Liver (tissue), 8 donors: ENCODE measurements at regions not wholly inside any gene's neighbourhood (a gene's known extent, or its start where the extent isn't known, plus 50 kb on each side); places are given as distances from the start of the nearest gene placed in this dataset.

Experiments
- DNase-seq: peaks from one replicate; pipeline ENCODE4 v3.0.0-alpha.2; 2017; ENCODE audit warnings: low spot score
- H3K27ac ChIP-seq, 2 donors: one replicate each; pipeline ENCODE4 v1.7.0; 2013; ENCODE audit warnings: inconsistent platforms in 2 of 2, low read length in 2 of 2, control low read depth in 1 of 2, low read depth in 1 of 2, mild to moderate bottlenecking in 1 of 2
- H3K27me3 ChIP-seq, 4 donors: one replicate each; pipeline versions ENCODE4 v1.6.1 to v1.7.0; 2013; ENCODE audit warnings: low read length in 3 of 4, inconsistent platforms in 1 of 4, mild to moderate bottlenecking in 1 of 4, moderate library complexity in 1 of 4; ENCODE audit not compliant: control insufficient read depth in 4 of 4, insufficient read depth in 4 of 4
- H3K36me3 ChIP-seq, 4 donors: one replicate each; pipeline versions ENCODE4 v1.6.1 to v1.7.0; 2013; ENCODE audit warnings: low read length in 3 of 4, mild to moderate bottlenecking in 3 of 4, low read depth in 1 of 4, moderate library complexity in 1 of 4; ENCODE audit not compliant: control insufficient read depth in 4 of 4, insufficient read depth in 3 of 4
- H3K4me1 ChIP-seq, 4 donors: one replicate each; pipeline versions ENCODE4 v1.6.1 to v1.7.0; 2013; ENCODE audit warnings: low read length in 3 of 4, mild to moderate bottlenecking in 3 of 4, moderate library complexity in 1 of 4; ENCODE audit not compliant: control insufficient read depth in 4 of 4, insufficient read depth in 4 of 4
- H3K4me3 ChIP-seq, 3 donors: one replicate each; pipeline versions ENCODE4 v1.6.1 to v1.7.0; 2013; ENCODE audit warnings: low read length in 3 of 3, control low read depth in 1 of 3, low read depth in 1 of 3, mild to moderate bottlenecking in 1 of 3
- H3K9ac ChIP-seq, 2 donors: one replicate each; pipeline ENCODE4 v1.7.0; 2013; ENCODE audit warnings: low read length in 2 of 2, mild to moderate bottlenecking in 2 of 2, moderate library complexity in 2 of 2, control low read depth in 1 of 2, low read depth in 1 of 2
- H3K9me3 ChIP-seq, 4 donors: one replicate each; pipeline versions ENCODE4 v1.6.1 to v1.7.0; 2013; ENCODE audit warnings: low read length in 3 of 4; ENCODE audit not compliant: control insufficient read depth in 4 of 4
- ATF3 ChIP-seq: IDR thresholded peaks from 2 replicates; pipeline ENCODE4 v1.6.1; 2016; ENCODE audit warnings: antibody characterized with exemption
- CTCF ChIP-seq: fragments of 150-350 bp; IDR thresholded peaks from 2 replicates; pipeline ENCODE4 v1.5.1; 2017; ENCODE audit warnings: improper control_type of control experiment, low read depth, low read length; ENCODE audit not compliant: missing input control
- EGR1 ChIP-seq, 2 donors: IDR thresholded peaks; 2 replicates each; pipeline ENCODE4 v1.6.1; 2016 to 2018; ENCODE audit warnings: antibody characterized with exemption in 2 of 2, low read depth in 2 of 2
- FOXA1 ChIP-seq: IDR thresholded peaks from 2 replicates; pipeline ENCODE4 v1.6.1; 2016; ENCODE audit warnings: antibody characterized with exemption
- FOXA2 ChIP-seq: IDR thresholded peaks from 2 replicates; pipeline ENCODE4 v1.6.1; 2016; ENCODE audit warnings: antibody characterized with exemption
- GABPA ChIP-seq, 2 donors: IDR thresholded peaks in 1 of 2; conservative IDR thresholded peaks in 1 of 2; 2 replicates each; pipeline ENCODE4 v1.6.1; 2016; ENCODE audit warnings: antibody characterized with exemption in 2 of 2, mild to moderate bottlenecking in 1 of 2, moderate library complexity in 1 of 2
- HNF4A ChIP-seq, 2 donors: conservative IDR thresholded peaks; 2 replicates each; pipeline ENCODE4 v1.6.1; 2016; ENCODE audit warnings: antibody characterized with exemption in 2 of 2, mild to moderate bottlenecking in 2 of 2
- HNF4G ChIP-seq: IDR thresholded peaks from 2 replicates; pipeline ENCODE4 v1.6.1; 2016; ENCODE audit warnings: antibody characterized with exemption
- MAX ChIP-seq: IDR thresholded peaks from 2 replicates; pipeline ENCODE4 v1.6.1; 2016; ENCODE audit warnings: antibody characterized with exemption
- NR2F2 ChIP-seq: IDR thresholded peaks from 2 replicates; pipeline ENCODE4 v1.6.1; 2016; ENCODE audit warnings: antibody characterized with exemption
- RAD21 ChIP-seq, 2 donors: IDR thresholded peaks; 2 replicates each; pipeline ENCODE4 v1.6.1; 2016; ENCODE audit warnings: antibody characterized with exemption in 2 of 2, mild to moderate bottlenecking in 2 of 2
- REST ChIP-seq: IDR thresholded peaks from 2 replicates; pipeline ENCODE4 v1.6.1; 2016; ENCODE audit warnings: antibody characterized with exemption, mild to moderate bottlenecking
- RXRA ChIP-seq, 2 donors: IDR thresholded peaks; 2 replicates each; pipeline ENCODE4 v1.6.1; 2017 to 2018; ENCODE audit warnings: antibody characterized with exemption in 2 of 2, mild to moderate bottlenecking in 1 of 2
- SP1 ChIP-seq: IDR thresholded peaks from 2 replicates; pipeline ENCODE4 v1.6.1; 2018; ENCODE audit warnings: antibody characterized with exemption, mild to moderate bottlenecking
- TAF1 ChIP-seq: conservative IDR thresholded peaks from 2 replicates; pipeline ENCODE4 v1.6.1; 2016; ENCODE audit warnings: antibody characterized with exemption, mild to moderate bottlenecking
- YY1 ChIP-seq: IDR thresholded peaks from 2 replicates; pipeline ENCODE4 v1.6.1; 2016; ENCODE audit warnings: antibody characterized with exemption, mild to moderate bottlenecking
- ZBTB33 ChIP-seq: IDR thresholded peaks from 2 replicates; pipeline ENCODE4 v1.6.1; 2016; ENCODE audit warnings: antibody characterized with exemption
- WGBS: extraction: QIAGEN DNeasy Blood & Tissue Kit; methylation state at CpG from one replicate; pipeline ENCODE4 v1.1.7; 2013; 5-methylcytosine and 5-hydroxymethylcytosine counted together
- donor health status: healthy.
- donor health status: healthy.
- donor health status: healthy.
- donor health status: healthy.
- donor health status: healthy.

GRCh38 chr6:143598466-143599080 is 79.2 kb upstream of the PHACTR2 start:
- Histone ChIP-seq H3K27ac (no peak overlapping the region), H3K4me3 (no peak overlapping the region), H3K36me3 (no peaks in the 10 kb centered on the region), H3K4me1 (no peaks in the 10 kb centered on the region), H3K9me3 (no peaks in the 10 kb centered on the region), H3K9ac (no peak overlapping the region), H3K27me3 (no peaks in the 10 kb centered on the region)
- TF ChIP-seq ZBTB33 (no peak), MAX (no peak), ATF3 (no peak), SP1 (no peak), HNF4G (no peak), RAD21 (IDR thresholded peaks at IDR 0.05) (no peak), FOXA2 (no peak)
- WGBS: 74% methylated on average over 3 of the region's 3 CpGs
- DNase-seq: no peak

GRCh38 chr6:143596866-143597265 is 80.9 kb upstream of the PHACTR2 start:
- Histone ChIP-seq H3K4me3 (no peak overlapping the region), H3K36me3 (no peaks in the 10 kb centered on the region), H3K4me1 (no peaks in the 10 kb centered on the region), H3K27me3 (no peaks in the 10 kb centered on the region), H3K9me3 (no peaks in the 10 kb centered on the region), H3K27ac (no peak overlapping the region), H3K9ac (no peak overlapping the region)
- WGBS: 68% methylated on average over 4 of the region's 4 CpGs
- no peak for TF ChIP-seq ATF3
- peak in 1 of 2 donors; percentile 12 for TF ChIP-seq RAD21 (IDR thresholded peaks at IDR 0.05)
- TF ChIP-seq YY1: no peak
- no peak for TF ChIP-seq FOXA2
- no peak for TF ChIP-seq EGR1 (IDR thresholded peaks at IDR 0.05; ENCODE audit: low read depth in 2 of 2)
- no peak for DNase-seq

- Histone ChIP-seq H3K9me3 (no peaks in the 10 kb centered on the region), H3K27me3 (no peaks in the 10 kb centered on the region), H3K27ac (no peak overlapping the region), H3K36me3 (no peaks in the 10 kb centered on the region), H3K9ac (no peak overlapping the region), H3K4me3 (no peak overlapping the region), H3K4me1 (no peaks in the 10 kb centered on the region)
- 66% methylated on average over 5 of the region's 5 CpGs for WGBS
- no peak for DNase-seq
- TF ChIP-seq RAD21 (IDR thresholded peaks at IDR 0.05): no peak
- no peak for TF ChIP-seq GABPA (IDR thresholded peaks at IDR 0.05 in 1 of 2, conservative IDR thresholded peaks at IDR 0.05 in 1 of 2)
- TF ChIP-seq CTCF: no peak
- TF ChIP-seq ATF3: no peak
- no peak for TF ChIP-seq MAX
- no peak for TF ChIP-seq NR2F2
- TF ChIP-seq YY1: no peak
- TF ChIP-seq FOXA2: no peak
- TF ChIP-seq RXRA (IDR thresholded peaks at IDR 0.05): no peak
- no peak for TF ChIP-seq SP1
- TF ChIP-seq FOXA1: no peak
- no peak for TF ChIP-seq TAF1
- no peak for TF ChIP-seq REST
- TF ChIP-seq EGR1 (IDR thresholded peaks at IDR 0.05; ENCODE audit: low read depth in 2 of 2): no peak
- no peak for TF ChIP-seq HNF4A (conservative IDR thresholded peaks at IDR 0.05)
Measured at GRCh38 chr6:143595251-143596036, 82.3 kb upstream of the PHACTR2 start.
